Stimulated activated CD4-positive, alpha-beta T cell treated with anti-CD3 and anti-CD28 coated beads, TNF-alpha, amount 100 ng/mL, for 4 hours (primary cell): ENCODE measurements at regions not wholly inside any gene's neighbourhood (a gene's known extent, or its start where the extent isn't known, plus 50 kb on each side); places are given as distances from the start of the nearest gene placed in this dataset.
"Not testable (repeated sequence)": the region's sequence is repeated elsewhere in the genome, so short reads cannot be mapped to it uniquely, and the experiment has no call there.

ENCODE experiments used
- DNase-seq, 3 experiments: peaks; one replicate each; pipeline ENCODE4 v3.0.0-alpha.2; 2020; ENCODE audit warnings: low read depth in 3 of 3

DNA sequence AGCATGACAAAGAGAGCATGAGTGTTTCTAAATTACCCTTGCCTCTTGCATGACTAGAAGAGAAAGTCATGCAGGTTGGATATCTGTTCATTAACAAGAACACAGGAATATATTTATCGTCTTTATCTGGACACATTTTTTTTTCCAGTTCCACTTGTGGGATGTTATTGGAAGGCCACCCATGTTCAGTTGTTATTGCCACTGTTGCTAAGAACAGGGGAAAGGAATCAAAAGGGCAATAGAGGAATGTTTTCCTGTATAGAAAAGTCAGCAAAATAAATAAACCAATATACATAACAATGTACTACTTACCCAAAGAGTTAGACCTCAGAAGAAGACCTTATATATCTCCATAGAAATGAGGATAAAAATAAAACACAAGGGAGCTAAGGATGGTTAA is 270.1 kb downstream of the QDPR start:
- DNase-seq: no peak

DNA sequence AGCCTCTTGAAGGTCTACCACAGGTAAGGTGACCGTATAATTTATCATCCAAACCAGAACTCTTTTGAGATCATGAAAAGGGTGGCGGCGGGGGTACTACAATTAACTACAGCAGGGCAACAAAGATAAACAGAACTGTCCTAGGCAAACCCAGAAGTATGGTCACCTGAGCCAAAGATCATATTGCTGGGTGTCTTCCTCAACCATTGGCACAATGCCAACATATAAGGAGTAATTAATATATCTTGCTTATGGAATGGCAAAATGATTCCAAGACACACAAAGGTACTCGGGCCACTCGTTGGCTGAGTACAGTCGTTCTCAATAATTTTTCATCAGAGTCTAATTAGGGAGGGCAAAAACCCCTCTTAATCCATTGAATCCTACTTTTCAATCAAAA is 273.3 kb downstream of the QDPR start:
- DNase-seq: no peak

DNA sequence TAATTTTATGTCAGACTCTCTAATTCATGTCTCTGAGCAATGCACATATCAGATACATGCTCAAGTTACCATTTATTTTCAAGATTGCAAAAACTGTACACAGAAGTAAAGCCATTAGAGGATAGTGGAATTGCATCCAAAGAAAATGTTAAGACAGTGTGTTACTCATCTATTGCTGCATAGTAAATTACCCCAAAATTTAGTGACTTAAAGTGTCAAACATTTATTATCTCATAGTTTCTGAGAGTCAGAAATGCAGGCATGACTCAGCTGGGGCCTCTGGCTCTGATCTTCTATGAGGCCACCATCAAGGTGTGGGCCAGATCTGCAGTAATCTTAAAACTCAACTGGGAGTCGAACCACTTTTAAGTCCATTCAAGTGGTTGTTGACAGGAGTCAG is 275.2 kb downstream of the QDPR start:
- no peak for DNase-seq

DNA sequence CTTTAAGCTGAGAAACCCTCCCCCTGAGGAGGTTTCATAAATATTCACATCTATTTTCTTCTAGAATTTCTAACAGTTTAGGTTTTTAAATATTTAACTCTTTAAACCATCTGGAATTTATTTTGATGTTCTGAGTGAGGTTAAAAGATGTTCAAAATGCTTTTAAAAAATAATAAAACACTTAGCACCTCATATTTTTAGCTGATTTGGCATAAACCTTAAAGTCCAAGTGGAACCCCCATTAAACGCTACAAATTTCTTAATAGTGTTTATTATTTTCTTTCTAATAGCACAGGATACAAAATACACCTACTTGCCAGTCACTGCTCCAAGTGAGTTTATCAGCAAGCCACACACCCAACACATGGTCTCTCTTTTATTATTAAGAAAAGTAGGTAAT is 277.2 kb downstream of the QDPR start:
- DNase-seq: no peak

DNA sequence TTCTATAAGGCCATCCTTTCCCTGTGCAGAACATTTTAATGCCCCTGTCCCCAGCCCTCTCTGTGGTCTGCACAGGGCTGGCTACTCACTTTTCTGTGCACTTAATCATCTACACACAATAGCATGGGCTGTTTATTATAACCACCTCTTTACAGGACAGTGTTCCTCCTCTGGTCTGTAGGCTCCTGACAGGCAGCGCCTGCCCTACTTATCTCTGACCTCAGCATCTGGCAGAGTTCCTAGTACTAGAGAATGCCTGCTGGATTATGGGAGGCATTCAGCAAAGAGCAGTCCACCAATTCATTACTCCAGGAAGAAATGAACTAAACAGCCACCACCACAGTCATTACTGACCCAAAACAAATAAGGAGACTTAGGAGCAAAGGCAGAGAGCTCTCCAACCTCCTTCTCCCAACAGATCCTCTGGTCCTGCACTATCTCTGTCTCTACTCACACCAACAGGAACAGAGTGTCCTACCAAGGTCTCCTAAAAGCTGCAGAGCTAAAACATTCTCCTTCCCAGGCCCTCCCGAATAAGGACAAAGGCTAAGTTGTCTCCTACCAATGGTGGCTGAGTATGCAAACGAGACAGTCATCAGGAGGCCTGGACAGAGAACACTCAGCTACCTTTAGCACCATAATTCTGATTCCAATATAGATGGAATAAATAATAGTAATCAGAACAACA is 279.2 kb downstream of the QDPR start:
- no peak for DNase-seq

DNA sequence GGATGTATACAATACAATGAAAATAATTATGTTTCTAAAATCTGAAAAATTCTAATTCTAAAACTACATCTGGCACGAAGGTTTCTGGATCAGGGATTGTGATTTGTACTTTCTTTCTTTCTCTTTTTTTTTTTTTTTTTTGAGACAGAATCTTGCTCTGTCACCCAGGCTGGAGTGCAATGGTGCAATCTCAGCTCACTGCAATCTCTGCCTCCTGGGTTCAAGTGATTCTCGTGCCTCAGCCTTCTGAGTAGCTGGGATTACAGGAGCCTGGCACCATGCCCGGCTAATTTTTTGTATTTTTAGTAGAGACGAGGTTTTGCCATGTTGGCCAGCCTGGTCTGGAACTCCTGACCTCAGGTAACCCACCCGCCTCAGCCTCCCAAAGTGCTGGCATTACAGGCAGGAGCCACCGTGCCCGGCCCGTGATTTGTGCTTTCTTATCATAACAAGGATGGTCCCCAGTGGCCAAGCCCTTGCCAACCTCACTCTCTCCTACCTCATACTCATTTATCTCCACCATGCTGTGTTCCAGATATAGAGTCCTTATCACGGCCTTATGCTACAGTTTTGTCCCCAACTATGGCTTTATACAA is 279.9 kb downstream of the QDPR start:
- DNase-seq: not testable (repeated sequence)

DNA sequence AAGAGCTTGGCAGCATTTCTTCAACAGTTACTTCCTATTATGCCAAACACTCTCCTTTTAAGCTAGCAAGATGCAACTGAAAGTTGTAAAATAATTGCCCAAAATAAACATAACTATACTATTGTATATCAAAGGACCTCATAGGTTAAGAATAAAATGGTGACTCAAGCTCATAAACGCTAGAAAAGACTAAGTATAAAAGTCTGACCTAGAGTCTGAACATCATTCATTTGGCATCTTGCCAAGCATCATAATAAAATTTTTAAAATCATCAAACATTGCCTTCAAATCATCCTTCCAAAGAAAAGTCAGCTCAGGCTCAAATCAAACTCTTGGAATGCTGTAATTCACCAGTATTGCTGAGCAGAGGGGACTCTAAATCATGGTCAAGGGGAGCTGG is 281.2 kb downstream of the QDPR start:
- DNase-seq: no peak

DNA sequence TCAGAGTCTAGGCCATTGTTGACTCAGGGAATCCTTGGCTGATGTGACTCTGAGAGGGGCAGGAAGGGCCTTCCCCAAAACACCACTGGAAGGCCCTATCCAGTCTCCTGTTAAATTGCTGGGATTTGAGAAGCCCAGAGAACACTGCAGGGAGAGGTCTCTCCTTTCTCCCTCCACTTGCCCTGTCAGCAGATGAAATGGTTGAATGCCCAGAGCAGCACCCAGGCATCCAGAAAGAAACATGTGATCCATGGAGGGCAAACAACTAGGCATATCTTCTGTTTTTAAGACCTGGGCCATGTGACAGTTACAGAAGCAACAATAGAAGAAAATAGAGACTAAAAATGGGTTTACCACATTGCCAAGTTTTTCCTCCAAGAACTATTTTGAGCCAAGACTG is 291.1 kb downstream of the QDPR start:
- DNase-seq: no peak

DNA sequence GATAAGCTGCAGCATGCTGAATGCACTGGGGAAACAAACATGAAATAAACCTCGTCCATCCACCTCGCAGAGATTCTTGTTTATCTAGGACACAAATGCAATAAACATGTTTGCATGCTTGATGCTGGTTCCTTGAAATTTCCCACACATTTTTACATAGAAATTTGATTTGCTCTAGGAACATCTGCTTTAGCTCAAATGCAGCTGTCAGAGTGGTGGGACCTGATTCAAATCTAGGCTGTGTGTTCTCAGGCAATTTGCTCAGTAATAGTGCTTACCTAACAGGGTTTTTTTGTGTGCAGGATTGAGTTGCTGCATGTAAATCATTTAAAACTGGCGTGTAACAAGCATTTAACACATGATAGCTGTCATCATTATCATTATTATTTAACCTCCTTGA is 293.1 kb downstream of the QDPR start:
- no peak for DNase-seq

DNA sequence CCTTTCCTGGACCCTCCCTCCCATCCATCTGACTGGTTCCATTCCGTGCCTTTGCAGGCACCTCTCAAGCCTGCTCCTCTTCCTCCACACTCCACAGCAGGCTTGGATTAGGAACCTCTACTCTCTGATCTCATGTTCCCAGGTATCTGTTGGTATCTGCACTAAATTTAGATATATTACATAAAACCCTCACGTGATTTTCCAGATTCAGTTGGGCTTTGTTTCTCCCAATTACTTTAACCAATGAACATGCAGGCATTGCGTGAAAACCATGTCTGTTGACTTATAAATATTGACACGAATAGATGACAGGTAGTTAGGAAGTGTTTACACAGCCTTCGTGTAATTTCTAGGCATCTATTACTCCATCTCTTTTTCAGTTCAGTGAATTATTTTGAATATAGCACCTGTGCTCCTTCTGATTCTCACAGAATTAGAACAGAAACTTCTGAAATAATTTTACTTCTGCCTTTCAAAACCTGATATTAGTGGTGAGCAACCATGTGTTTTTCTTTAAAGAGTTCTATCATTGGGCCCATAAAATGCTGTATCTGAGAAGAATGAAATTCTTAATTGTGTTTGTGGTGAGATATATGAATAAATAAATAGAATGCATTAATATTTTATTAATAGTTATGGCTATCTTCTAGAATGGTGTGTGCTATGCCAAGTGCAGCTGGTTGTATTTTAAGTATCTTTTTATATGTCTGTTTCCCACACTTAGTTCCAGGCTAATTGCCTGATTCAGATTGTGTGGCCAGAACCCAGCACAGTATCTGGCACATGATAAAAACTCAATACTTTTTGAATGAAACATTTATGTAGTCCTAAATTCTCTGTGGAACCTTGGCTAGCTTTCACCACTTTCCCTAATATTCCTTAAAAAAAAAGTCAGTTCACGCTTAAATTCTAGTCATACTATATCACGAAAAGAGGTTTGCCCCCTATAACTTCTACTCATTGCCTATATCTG is 304.8 kb downstream of the QDPR start:
- DNase-seq: no peak

DNA sequence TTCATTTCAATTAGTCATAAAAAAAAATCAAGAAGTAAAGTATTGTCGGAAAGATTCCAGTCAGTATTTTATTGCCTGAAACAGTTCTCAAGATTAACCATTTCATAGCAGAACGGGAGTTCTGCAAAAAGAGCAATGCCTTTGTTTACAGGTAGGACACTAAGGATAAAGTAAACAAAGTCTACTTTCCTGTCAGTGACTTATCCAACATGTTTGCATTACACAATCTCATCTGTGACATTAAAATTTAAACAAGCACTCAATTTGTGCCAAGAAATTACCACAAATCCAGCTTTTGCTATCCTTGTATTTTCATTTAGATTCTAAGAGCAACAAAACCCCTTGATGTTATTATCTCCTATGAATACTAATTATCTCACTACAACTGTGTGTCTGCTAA is 306.5 kb upstream of the LDB2 start:
- no peak for DNase-seq

DNA sequence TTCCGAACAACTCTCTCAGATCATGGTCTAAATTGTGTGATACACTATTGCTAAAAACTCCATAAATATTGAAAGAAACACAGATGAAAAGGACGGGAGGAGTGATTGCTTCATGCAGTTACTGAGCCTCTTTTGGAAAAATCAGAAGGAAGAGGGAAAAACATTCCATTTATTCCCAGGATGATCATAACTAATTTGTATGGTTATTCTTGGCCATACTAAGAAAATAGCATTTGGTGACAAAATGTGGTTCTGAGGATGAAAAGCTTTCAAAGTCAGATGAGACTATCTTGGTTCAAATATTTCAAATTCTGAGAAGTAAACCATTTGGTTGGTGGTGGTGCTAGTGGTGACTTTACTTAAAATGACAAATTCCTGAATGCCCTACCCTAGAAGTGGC is 305.4 kb upstream of the LDB2 start:
- DNase-seq: no peak

DNA sequence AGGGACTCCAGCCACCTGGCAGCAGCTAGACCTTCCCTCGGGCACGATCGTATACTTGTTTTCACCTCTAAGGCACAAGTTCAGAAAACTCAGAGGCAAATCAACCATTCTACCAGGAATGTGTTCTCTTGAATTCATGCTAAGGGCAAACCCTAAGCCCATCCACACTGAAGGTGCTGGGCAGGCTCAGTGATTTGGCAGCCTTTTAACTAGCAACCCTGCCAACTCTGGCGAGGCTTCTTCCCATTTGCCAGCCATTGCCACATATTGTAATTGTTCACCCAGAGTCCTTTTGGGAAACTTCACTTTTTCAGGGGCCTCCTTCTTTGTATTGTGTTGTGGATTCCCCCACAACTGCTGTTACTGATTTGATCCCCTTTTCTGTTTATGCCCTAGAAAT is 298.6 kb upstream of the LDB2 start:
- DNase-seq: no peak

DNA sequence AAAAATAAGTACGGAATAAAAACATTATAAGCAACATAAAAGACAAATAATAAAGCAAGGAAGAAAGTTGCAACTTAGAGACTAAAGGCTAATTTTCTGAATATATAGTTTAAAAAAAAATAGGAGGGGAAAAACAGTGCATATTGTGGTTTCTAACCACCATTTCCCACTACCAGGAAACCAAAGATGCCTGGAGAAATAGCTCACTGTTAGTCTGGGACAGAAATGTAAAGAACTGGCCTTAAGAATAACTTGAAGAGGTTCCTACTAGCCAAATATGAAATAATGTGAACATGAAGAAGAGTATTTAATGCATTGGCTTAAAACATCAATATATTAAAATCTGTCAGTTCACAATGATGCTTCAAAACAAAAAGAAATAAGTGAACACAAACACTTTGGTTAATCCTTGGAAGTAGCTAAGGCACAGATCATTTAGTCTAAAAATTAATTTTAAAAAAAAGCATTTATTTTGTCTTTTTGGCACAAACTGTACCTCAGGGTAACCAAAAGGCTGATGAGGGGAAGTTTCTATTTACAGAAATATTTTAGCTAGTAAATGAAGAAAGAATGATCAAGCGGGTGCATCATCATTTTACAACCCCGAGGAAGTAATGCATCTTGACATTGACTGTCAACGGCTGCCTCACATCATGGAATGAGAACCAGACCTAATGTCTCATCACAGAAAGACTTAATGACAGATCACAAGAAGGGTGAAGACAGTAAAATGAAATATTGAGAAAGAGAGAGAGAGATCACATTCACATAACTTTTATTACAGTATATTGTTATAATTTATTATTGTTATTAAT is 297.2 kb upstream of the LDB2 start:
- DNase-seq: no peak

DNA sequence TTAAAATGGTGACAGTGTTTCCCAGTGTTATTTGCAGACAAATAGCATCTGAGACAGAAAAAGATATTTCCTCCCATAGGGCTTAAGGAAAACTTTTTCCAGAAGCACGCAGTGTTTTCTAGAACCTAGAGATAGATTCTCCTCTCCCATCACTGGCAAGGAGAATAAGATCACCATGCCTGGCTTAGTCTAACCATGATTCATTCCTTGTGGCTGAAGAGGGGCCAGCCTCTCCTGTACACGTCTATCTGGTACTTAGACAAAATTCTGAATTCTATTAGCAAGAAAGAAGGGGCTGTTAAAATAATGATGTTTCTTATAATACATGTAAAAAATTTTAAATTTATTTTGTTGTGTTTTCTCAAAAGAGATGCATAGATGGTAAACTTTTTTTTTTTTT is 296.1 kb upstream of the LDB2 start:
- no peak for DNase-seq

DNA sequence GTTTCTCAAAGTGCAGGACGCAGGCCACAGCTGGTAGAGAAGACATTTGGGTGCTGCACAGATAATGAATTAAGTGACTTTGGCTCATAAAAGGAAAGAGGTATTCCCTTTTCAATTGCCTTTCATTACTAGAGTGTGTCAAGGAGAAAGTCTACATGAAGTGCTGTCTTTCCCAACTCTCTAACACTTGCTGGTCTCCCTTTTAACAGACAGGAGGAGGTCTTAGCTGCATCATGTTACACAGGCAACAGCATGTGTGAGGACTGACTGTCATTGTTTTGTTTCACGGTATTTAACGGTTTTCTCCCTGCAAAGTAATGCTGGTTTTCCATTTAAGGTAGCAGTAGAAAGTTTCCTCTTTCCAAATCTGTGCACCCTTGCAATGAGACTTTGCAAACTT is 291.3 kb upstream of the LDB2 start:
- DNase-seq: no peak

DNA sequence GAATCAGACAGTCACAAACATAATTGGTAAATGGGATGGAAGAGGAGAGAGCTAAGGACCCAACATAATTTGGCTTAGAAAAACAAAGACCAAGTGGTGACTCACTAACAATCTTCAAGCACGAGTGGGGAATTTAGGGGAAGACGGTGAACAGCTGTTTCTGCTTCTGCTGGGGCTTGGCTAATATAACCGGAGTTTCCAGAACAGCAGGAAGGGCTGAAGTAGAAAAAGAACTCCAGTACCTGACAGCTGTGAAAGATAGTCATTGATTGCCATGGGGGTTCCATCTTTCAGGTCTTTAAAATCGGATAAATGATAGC is 290.9 kb upstream of the LDB2 start:
- DNase-seq: no peak

DNA sequence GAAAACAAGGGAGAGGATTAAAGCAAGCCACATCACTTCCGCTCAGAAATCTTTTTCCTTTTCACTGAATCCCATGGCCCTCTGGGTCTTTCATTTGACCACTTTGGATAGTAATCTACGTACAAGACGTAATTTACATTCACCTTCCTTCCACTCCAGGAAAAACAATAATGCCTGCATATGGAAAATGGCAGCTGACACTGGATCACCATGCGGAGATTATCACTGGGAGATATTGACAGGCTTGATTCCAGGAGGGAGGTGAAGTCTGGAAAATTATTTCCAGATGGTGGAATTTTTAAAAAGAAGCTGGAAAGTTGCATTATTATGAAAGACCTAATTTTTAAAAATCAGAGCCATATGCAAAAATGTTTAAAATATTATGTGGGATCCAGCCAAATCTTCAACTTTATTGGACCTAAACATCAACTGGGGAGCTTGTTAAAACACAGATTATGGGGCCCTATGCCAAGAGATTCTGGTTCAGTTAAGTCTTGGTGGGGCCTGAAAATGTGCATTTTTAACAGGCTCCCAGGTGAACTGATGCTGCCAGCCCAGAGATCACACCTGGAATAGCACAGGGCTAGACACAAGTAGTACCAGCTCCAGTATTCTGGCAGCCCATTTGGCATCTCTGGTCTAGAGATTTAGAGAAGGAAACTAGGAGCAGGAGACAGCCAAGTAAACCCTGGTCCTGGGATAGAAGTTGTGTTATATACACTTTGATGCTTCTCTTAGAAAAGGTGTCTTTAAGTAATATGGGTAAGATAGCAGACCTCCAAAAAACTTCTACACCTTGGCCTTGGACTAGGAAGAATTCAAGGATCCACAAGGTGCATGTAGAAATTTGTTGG is 290.3 kb upstream of the LDB2 start:
- no peak for DNase-seq

DNA sequence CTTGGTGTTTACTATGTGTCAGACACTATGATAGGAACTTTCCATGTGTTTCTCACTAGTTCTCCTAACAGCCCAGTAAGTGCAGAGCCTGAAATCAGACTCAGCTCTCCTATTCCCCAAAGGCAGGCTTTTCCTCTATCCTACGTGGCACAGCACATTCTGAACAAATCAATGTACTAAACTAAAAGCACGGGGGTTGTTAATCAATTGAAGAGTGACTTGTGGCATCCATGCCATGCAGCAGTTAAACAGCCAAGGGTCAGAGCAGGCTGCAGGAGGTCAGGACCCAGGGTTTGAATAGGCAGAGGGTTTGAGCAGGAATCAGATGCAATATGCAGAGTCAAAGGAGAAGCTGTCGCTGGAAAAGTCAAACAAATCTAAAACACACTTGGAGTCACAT is 289.7 kb upstream of the LDB2 start:
- DNase-seq: no peak

DNA sequence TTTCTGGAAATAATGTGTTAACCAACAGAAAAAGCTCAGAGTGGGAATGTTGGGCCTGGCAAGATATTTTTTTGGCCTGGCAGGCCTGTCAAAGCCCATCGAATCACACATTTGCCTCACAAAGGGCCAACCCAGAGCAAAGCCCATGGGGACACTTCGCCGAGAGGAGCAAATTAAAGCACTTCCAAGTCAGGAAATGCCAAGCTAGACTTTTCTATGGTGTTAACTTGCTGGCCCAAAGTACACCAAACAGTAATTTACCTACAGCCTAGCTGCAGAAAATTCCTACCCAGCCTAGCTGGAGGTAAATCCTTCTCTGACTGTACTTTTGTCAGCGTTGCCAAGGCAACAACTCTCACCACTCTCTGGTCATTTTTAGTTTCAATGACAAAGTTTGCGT is 288.6 kb upstream of the LDB2 start:
- DNase-seq: no peak

DNA sequence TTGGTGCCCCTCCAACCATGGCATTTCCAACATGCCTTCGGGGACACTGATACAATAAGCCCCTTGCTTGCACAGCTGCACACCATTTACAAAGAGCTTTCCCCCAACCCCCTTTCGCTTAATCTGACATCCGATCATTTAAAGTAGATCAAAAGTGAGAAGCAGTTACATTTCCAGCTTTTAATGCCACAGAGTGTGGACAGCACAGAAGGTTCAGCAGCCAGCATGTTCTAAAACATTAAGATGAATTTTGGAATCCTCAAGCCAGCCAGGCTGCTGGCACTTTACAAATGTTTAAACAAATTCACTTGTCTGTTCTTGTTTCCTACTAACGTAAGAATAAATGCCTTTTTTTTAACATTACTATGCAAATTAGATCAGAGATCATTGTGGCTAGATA is 284.4 kb upstream of the LDB2 start:
- no peak for DNase-seq
